A673 (cell line): ENCODE measurements at regions not wholly inside any gene's neighbourhood (a gene's known extent, or its start where the extent isn't known, plus 50 kb on each side); places are given as distances from the start of the nearest gene placed in this dataset.

Experiments
- BruUV-seq: library from RNA; stranded (reverse); fragments of 400-500 nt; replicated peaks from 2 replicates; lab custom pipeline; 2021; lab: Mats Ljungman, UMichigan
- CTCF ChIA-PET: fragments of 300-600 bp; sonication (Branson Sonifier 250); formaldehyde crosslinking; loops from one replicate; lab custom pipeline; 2022; ENCODE audit warnings: antibody characterized with exemption; lab: Charles Lee
- POLR2A ChIA-PET: fragments of 300-600 bp; sonication (Branson Sonifier 250); formaldehyde crosslinking; loops from one replicate; lab custom pipeline; 2022; ENCODE audit warnings: antibody characterized with exemption; ENCODE audit not compliant: low non-redundant PET; lab: Charles Lee
- DNase-seq: peaks from one replicate; pipeline ENCODE4 v3.0.0-alpha.2; 2015; ENCODE audit warnings: low spot score
- H3K27ac ChIP-seq: fragments of 200-600 bp; sonication (generic); 2 replicates; pipeline ENCODE4 v1.5.1; 2016; ENCODE audit warnings: mixed run types, low read depth, mild to moderate bottlenecking, mixed read lengths, antibody characterized with exemption, low read length; ENCODE audit not compliant: poor library complexity, severe bottlenecking
- H3K27me3 ChIP-seq: fragments of 200-600 bp; sonication (generic); replicated peaks from 2 replicates; pipeline ENCODE4 v1.6.1; 2017; ENCODE audit warnings: mixed run types, low read depth, mild to moderate bottlenecking, mixed read lengths, antibody characterized with exemption, low read length; ENCODE audit not compliant: insufficient read depth, poor library complexity
- H3K36me3 ChIP-seq: fragments of 200-600 bp; sonication (generic); 2 replicates; pipeline ENCODE4 v1.6.1; 2016; ENCODE audit warnings: mixed run types, mild to moderate bottlenecking, mixed read lengths, antibody characterized with exemption, low read length; ENCODE audit not compliant: insufficient read depth, poor library complexity, severe bottlenecking
- H3K4me1 ChIP-seq: fragments of 200-600 bp; sonication (generic); 2 replicates; pipeline ENCODE4 v1.6.1; 2017; ENCODE audit warnings: mixed run types, mild to moderate bottlenecking, mixed read lengths, antibody characterized with exemption, low read length; ENCODE audit not compliant: insufficient read depth, poor library complexity, severe bottlenecking
- H3K4me3 ChIP-seq: fragments of 200-600 bp; sonication (generic); 2 replicates; pipeline ENCODE4 v1.5.1; 2016; ENCODE audit warnings: low read depth, mixed run types, mild to moderate bottlenecking, mixed read lengths, low read length; ENCODE audit not compliant: poor library complexity, severe bottlenecking
- H3K9me3 ChIP-seq: fragments of 200-600 bp; sonication (generic); 2 replicates; pipeline ENCODE4 v1.6.1; 2016; ENCODE audit warnings: mixed run types, low read depth, mild to moderate bottlenecking, mixed read lengths, antibody characterized with exemption, low read length; ENCODE audit not compliant: poor library complexity, severe bottlenecking
- CTCF ChIP-seq: fragments of 300-800, 200-600 bp; sonication (generic); conservative IDR thresholded peaks from 2 replicates; pipeline ENCODE4 v1.5.1; 2017; ENCODE audit warnings: low read depth, mild to moderate bottlenecking, antibody characterized with exemption, low read length, moderate library complexity, mixed read lengths
- EZH2 ChIP-seq: fragments of 200-600 bp; sonication (generic); IDR thresholded peaks from 2 replicates; pipeline ENCODE4 v1.6.1; 2017; ENCODE audit warnings: borderline replicate concordance, low read depth, mild to moderate bottlenecking, mixed read lengths, antibody characterized with exemption, low read length; ENCODE audit not compliant: poor library complexity, severe bottlenecking
- intact Hi-C: fragments of 100-400 bp; cut with micrococcal nuclease; formaldehyde crosslinking; loops from one replicate; pipeline ENCODE4 v1.10.0; 2022; ENCODE audit not compliant: unreplicated experiment

DNA sequence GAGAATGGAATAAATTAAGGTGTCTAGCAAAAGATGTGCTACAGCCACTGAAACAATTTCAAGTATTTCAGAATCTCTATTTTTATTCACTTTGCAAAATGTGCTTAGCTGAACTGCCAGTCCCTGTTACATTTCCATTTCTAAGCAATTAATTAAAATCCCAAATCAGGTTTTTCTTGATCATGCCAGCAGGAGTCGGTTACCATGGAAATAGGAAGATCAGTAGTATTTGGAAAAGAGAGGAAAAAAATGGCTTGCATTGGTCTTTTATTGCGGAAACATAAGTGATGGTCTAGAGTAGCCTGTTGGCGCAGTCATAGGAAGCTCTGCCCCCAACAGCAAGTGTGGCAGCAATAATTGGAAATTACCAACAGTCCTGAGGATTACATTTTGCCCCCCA lies 867.1 kb downstream of the GATA3 start:
- Histone ChIP-seq H3K27ac (no peak overlapping the region), H3K27me3 (no peaks in the 10 kb centered on the region), H3K9me3 (no peaks in the 10 kb centered on the region), H3K4me1 (no peaks in the 10 kb centered on the region), H3K36me3 (no peaks in the 10 kb centered on the region), H3K4me3 (no peak overlapping the region)
- POLR2A ChIA-PET, result no interaction called here
- no peak for DNase-seq
- TF ChIP-seq CTCF (no peak), EZH2 (no peak)
- CTCF ChIA-PET, result no interaction called here
- BruUV-seq, result no TSS peak
- intact Hi-C loops, result no loop called here

DNA sequence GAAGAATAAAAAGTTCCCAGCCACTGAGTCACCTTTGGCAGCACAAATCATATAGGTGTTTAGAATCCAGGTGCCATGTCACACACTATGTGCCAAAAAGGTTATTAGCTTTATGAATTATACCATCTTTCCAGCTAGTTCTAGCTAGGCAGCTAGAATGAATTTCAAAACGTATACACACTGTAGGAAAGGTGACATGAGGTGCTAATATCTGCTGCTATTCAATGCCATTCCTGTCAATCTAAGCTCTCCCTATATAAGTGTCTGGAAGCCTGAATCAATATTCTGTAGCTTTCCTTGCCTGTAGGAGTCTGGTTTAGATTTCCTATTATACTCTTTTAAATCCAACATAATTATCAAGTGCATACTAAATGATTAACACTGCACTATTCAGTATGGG lies 868.6 kb downstream of the GATA3 start:
- H3K4me1 ChIP-seq, result no peaks in the 10 kb centered on the region
- no peak overlapping the region for H3K27ac ChIP-seq
- intact Hi-C loops, result no loop called here
- TF ChIP-seq EZH2 (no peak), CTCF (no peak)
- no peaks in the 10 kb centered on the region for H3K27me3 ChIP-seq
- H3K9me3 ChIP-seq, result no peaks in the 10 kb centered on the region
- H3K36me3 ChIP-seq, result no peaks in the 10 kb centered on the region
- POLR2A ChIA-PET, result no interaction called here
- CTCF ChIA-PET, result no interaction called here
- DNase-seq, result no peak
- no peak overlapping the region for H3K4me3 ChIP-seq
- no TSS peak for BruUV-seq

- H3K4me1 ChIP-seq, result no peaks in the 10 kb centered on the region
- no TSS peak for BruUV-seq
- POLR2A ChIA-PET, result no interaction called here
- H3K4me3 ChIP-seq, result no peak overlapping the region
- TF ChIP-seq EZH2 (no peak), CTCF (no peak)
- H3K9me3 ChIP-seq, result no peaks in the 10 kb centered on the region
- no peaks in the 10 kb centered on the region for H3K27me3 ChIP-seq
- no peaks in the 10 kb centered on the region for H3K36me3 ChIP-seq
- DNase-seq, result no peak
- intact Hi-C loops, result no loop called here
- no peak overlapping the region for H3K27ac ChIP-seq
- CTCF ChIA-PET, result no interaction called here
Observed at GRCh38 chr10:8927705-8928104, 873.2 kb downstream of the GATA3 start.

- DNase-seq, result no peak
- Histone ChIP-seq H3K4me1 (no peaks in the 10 kb centered on the region), H3K36me3 (no peaks in the 10 kb centered on the region), H3K27me3 (no peaks in the 10 kb centered on the region), H3K9me3 (no peaks in the 10 kb centered on the region), H3K4me3 (no peak overlapping the region), H3K27ac (no peak overlapping the region)
- POLR2A ChIA-PET, result no interaction called here
- intact Hi-C loops, result no loop called here
- CTCF ChIA-PET, result no interaction called here
- no peak for TF ChIP-seq EZH2
- no peak for TF ChIP-seq CTCF
- BruUV-seq, result no TSS peak
Observed at GRCh38 chr10:8946451-8946850, 892.0 kb downstream of the GATA3 start.
